Jurkat, Clone E6-1 (cell line): ENCODE measurements at regions not wholly inside any gene's neighbourhood (a gene's known extent, or its start where the extent isn't known, plus 50 kb on each side); places are given as distances from the start of the nearest gene placed in this dataset.
A peak's percentile ranks its signal among the peaks of the same experiment; 100 is the strongest.

Source experiments
- DNase-seq: peaks from one replicate; pipeline ENCODE4 v3.0.0-alpha.2; 2011; ENCODE audit warnings: low read depth, low spot score
- H3K4me3 ChIP-seq: 2 replicates; pipeline ENCODE4 v1.5.1; 2011; ENCODE audit warnings: mild to moderate bottlenecking, low read length, control low read depth, moderate library complexity

- DNase-seq: no peak
- H3K4me3 ChIP-seq: no peak overlapping the region
Measured at GRCh38 chr14:65184032-65184764, 81.9 kb upstream of the MAX start.

GRCh38 chr14:65185829-65186228 lies 83.5 kb upstream of the MAX start:
- no peak overlapping the region for H3K4me3 ChIP-seq
- DNase-seq: no peak

- no peak overlapping the region for H3K4me3 ChIP-seq
- DNase-seq: no peak
Measured at GRCh38 chr14:65186951-65187350, 84.6 kb upstream of the MAX start.

GRCh38 chr14:65187421-65188049 lies 85.2 kb upstream of the MAX start:
- no peak overlapping the region for H3K4me3 ChIP-seq
- DNase-seq: no peak

- H3K4me3 ChIP-seq: no peak overlapping the region
- DNase-seq: no peak
Measured at GRCh38 chr14:65190312-65190711, 88.0 kb upstream of the MAX start.

GRCh38 chr14:65191716-65192115 lies 89.4 kb upstream of the MAX start:
- no peak for DNase-seq

GRCh38 chr14:65192686-65193085 lies 90.4 kb upstream of the MAX start:
- no peak overlapping the region for H3K4me3 ChIP-seq
- no peak for DNase-seq

More at GRCh38 chr14:65191716-65192115, 89.4 kb upstream of the MAX start:
- H3K4me3 ChIP-seq: no peak overlapping the region

GRCh38 chr14:65193916-65194590 lies 91.7 kb upstream of the MAX start:
- DNase-seq: no peak
- no peak overlapping the region for H3K4me3 ChIP-seq

GRCh38 chr14:65195042-65195719 lies 92.9 kb upstream of the MAX start:
- no peak overlapping the region for H3K4me3 ChIP-seq
- no peak for DNase-seq

GRCh38 chr14:65198346-65198745 lies 96.0 kb upstream of the MAX start:
- no peak for DNase-seq
- no peak overlapping the region for H3K4me3 ChIP-seq

- H3K4me3 ChIP-seq: no peak overlapping the region
- DNase-seq: no peak
Measured at GRCh38 chr14:65200454-65200853, 98.1 kb upstream of the MAX start.

GRCh38 chr14:65203574-65203973 lies 101.3 kb upstream of the MAX start:
- H3K4me3 ChIP-seq: no peak overlapping the region
- no peak for DNase-seq

GRCh38 chr14:65204056-65204455 lies 101.7 kb upstream of the MAX start:
- no peak for DNase-seq
- H3K4me3 ChIP-seq: no peak overlapping the region

GRCh38 chr14:65206078-65206447 lies 103.7 kb upstream of the MAX start:
- DNase-seq: peak; percentile 54
- no peak overlapping the region for H3K4me3 ChIP-seq

GRCh38 chr14:65206448-65207096 lies 104.3 kb upstream of the MAX start:
- H3K4me3 ChIP-seq: no peak overlapping the region
- peak; percentile 39 for DNase-seq

GRCh38 chr14:65208548-65208947 lies 106.2 kb upstream of the MAX start:
- DNase-seq: no peak
- no peak overlapping the region for H3K4me3 ChIP-seq

- H3K4me3 ChIP-seq: no peak overlapping the region
- peak; percentile 28 for DNase-seq
Measured at GRCh38 chr14:65210118-65210821, 108.0 kb upstream of the MAX start.

GRCh38 chr14:65210822-65211182 lies 108.5 kb upstream of the MAX start:
- DNase-seq: no peak
- no peak overlapping the region for H3K4me3 ChIP-seq
